ENCODE measurements at regions not wholly inside any gene's neighbourhood (a gene's known extent, or its start where the extent isn't known, plus 50 kb on each side); places are given as distances from the start of the nearest gene placed in this dataset.

GRCh38 chr16:86062271-86062965 is 163.5 kb downstream of the IRF8 start:
- no peak for DNase-seq

DNA sequence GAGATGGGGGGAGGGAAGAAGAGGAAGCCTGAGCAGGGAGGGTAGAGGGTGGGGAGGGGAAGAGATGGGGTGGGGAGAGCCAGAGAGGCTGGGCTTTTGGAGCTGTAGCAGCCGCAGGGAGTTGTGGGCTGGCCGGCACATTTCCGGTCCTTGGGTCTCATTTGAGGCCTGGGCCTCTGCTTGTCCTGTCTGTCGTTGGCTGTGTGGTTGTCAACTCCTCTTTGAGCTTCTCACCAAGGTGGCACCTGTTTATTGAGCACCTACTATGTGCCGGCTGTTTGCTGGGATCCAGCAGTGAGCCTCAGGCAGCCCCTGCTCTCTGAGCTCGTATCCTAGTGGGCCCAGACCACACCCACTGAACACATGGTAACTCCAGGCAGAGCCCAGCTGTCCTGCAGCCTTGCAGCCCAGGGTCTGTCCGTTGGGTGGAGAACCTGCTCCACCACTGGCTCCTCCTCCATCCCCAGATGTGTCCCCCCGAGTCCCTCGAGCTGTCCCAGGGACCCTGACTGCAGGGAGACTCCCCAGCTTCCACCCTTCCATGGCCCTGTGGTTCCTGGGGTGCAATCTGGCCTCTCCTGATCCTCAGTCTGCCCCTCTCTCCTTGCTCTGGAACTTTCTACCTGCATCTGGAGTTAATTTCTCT is 164.9 kb downstream of the IRF8 start:
- DNase-seq: no peak

DNA sequence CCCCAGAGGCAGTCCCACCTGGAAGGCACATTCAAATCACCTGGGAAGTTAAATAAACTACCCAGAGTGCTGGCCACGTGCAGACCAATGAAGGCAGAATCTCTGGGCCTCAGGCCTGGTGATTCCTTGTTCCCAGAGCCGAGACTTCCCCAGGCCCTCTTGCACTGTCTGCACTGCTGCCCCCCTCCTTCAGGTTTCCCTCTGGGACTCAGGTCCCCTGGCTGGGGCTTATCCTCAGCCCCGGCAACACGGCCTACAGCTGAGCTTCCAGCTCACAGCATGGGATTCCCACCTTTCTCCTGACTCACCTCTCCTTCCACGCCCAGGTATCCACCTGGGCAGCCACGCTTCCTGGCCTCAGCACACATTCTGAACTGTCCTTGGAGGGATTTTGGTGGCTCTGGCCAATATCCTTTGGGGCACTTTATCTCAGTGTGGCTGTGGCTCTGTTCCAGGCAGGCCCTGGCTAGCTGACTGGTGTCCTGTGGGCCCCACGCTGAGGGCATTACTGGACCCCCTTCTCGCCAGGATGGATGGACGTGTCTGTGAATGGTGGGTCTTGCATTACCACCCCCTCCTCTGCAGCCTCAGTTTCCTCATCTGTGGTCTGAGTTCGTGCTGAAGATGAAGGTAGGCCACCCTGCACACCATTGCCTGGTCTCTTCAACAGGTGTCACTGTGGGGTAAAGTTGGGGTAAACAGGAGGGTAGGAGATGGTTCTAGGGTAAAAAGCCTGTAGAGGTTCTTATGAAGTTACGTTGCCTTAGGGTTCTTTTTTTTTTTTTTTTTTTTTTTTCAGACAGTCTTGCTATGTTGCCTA is 165.7 kb downstream of the IRF8 start:
- no peak for DNase-seq

GRCh38 chr16:86065711-86066110 is 166.7 kb downstream of the IRF8 start:
- no peak for DNase-seq

- DNase-seq: no peak
Measured at GRCh38 chr16:86066811-86067210, 167.8 kb downstream of the IRF8 start.

DNA sequence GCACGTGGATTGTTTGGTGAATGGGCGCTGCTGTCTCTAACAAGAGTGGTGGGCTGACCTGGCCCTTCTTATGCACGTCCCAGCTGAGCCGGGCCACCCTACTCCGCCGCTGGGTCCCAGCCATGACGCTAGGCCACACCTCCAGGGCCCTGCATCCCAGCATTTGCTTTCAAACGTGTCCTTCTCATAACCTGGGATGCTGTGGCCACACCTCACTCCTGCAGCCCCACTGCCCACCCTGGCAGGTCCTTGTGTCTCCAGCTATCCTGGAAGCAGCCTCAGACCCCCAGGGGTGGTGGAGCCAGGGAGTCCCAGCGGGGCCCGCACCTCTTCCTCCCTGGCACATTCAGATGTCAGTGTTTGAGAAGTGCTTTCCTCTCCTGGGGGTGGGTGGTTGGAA is 168.6 kb downstream of the IRF8 start:
- no peak for DNase-seq

DNA sequence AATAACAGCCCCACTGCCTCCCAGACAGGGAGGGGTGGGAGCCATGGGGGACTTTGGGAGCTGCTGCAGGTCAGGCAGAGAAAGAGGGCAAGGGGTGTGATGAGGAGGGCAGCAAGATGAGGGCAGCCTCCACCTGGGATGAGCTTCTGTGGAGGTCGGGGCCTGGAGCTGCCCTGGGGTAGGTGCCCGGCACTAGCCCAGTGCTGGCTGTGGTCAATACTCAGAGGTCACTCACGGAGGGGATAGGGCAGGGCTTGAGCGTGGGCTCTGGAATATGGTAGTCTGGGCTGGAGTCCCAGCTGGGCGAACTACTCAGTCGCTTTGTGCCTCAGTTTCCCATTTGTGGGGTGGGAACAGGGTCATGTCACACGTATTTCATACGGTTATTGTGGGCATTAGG is 169.0 kb downstream of the IRF8 start:
- DNase-seq: no peak

DNA sequence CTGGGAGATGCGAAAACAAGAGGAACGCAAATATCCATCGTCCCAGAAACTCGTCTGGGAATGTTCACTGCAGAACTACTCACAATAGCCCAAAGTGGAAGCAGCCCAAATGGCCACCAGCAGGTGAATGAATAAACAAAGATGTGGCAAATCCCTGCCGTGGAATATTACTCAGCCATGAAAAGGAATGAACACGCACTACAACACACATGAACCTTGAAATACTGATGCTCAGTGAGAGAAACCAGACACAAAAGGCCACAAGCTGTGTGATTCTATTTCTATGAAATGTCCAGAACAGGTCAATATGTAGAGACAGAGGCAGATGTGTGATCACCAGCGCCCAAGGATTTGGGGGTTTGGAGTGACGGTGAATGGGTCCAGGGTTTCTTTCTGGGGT is 169.8 kb downstream of the IRF8 start:
- no peak for DNase-seq

- no peak for DNase-seq
Measured at GRCh38 chr16:86069736-86070298, 170.9 kb downstream of the IRF8 start.

- no peak for DNase-seq
Measured at GRCh38 chr16:86070484-86070883, 171.5 kb downstream of the IRF8 start.

DNA sequence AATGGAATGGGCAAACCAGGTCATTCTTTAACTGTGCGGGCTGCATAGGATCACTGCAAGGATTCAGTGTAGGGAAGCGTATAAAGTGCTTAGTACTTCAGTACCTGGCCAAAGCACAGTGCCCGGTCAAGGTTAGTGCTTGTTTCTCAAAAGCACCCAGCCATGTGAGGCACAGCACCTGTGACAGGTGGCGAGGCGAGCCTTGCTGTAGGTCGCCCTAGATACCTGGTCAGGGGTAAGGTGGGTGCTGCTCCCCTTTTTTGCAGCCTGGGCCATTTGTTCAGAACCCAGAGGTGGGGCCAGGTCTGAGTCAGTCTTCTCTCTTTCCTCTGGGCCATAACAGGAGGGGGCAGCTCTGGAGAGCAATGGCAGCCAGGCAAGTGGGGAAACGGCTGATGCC is 172.0 kb downstream of the IRF8 start:
- DNase-seq: no peak

- DNase-seq: no peak
Measured at GRCh38 chr16:86071611-86072240, 172.8 kb downstream of the IRF8 start.

DNA sequence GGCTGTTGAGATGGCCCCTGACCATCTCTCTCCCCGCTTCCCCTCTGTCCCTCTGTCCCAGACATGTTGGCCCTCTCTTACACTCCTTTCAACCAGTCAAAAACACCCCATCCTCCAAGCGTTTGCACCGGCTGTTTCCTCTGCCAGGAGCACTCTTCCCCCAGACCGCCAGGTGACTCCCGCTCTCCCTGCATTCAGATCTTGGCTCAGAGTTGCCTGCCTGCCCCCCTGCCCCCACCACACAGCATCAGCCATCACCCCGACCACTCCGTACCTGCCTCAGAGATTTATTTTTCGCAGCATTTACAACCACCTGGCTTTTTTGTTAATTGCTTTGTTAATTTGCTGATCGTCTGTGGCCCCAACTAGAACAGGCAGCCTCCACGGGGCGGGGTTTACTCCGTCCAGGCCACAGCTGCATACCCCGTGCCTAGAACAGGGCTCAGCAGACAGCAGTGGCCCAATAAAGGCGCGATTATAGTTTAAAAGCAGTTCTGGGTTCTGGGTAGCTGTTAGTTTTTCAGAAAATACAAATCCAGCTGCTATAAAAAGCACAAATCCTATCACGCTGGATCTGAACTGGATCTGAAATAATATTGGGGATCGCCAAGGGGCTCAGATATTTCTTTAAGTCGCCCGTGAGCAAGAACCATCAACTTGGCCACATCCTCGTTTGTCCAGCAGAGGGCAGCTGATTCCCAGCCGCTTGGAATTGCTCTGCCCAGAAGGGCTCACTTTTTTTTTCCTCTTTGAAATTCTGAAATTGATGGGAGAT is 173.6 kb downstream of the IRF8 start:
- DNase-seq: peak; percentile 31

DNA sequence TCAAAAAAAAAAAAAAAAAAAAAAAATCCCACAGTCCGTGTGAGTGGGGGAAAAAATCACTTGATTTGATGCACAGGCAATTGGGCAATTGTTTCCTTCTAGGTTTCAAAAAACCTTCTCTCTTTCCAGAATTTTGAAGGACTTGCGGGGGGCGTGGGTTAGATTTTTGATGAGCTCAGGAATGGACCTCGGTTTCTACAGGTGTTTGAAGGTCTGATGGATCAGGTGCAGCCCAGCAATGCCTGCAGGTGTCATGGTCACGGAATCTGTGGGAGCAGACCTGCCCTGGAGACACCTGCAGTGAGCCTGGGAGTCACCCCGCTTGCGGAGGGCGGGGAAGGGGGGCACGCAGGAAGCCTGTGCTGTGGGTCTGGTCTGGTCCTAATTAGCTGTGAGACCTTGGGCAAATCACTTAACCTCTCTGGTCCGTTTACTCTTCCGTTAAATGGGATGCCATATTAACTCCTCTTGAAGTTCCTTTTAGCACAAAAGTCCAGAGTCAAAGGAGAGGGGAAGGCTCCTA is 174.2 kb downstream of the IRF8 start:
- no peak for DNase-seq

- DNase-seq: no peak
Measured at GRCh38 chr16:86073763-86074493, 175.0 kb downstream of the IRF8 start.

DNA sequence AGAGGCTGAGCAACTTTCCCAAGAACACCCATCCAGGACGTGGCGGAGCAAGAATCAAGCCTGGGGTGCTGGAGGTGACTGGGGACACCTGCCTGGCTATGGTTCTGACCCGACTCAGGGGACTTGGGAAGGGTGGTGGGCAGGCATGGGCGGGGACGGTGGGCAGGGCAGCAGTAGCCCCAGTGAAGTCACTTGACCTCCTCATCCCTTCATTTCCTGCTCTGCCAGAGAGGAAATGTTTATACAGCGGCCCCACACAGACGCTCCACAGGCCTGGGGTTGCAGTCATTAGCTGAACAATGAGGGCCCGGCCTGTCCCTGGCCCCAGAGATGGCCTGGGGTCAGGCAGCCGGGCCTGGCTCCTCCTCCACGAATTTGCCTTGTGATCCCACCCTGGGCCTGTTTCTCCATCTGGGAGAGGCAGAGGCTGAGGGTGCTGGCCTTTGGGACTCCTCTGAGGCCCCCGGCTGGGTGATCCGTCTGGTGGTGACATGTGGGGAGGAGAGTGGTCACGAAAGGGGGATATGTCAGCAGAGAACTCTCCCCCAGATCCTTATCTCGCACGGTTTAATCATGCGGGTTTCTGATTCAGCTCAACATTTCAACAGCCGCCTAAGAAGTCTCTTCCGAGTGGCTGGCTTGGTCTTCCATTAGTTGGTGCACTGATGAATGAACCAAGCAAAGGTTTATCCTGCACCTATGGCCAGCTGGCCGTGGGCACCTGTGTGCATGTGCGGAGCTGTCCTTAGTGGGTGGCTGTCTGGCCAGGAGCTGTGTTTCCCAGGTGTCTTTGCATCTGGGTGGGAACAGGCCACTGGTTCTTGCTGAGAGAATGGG is 175.9 kb downstream of the IRF8 start:
- no peak for DNase-seq

- no peak for DNase-seq
Measured at GRCh38 chr16:86075488-86075785, 176.5 kb downstream of the IRF8 start.

- no peak for DNase-seq
Measured at GRCh38 chr16:86075839-86076440, 177.0 kb downstream of the IRF8 start.

DNA sequence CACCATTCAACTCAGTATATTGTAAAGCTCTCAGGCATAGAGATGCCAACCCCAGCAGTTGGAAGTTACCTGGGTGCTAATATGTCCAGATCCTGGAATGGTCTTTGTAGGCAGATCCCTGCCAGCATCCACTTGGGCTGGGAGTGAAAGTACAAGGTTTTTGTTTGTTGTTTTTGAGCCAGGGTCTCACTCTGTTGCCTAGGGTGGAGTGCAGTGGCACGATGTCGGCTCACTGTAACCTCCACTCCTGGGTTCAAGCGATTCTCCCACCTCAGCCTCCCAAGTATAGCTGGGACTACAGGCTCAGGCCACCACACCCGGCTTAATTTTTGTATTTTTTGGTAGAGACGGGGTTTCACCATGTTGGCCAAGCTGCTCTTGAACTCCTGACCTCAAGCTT is 177.6 kb downstream of the IRF8 start:
- DNase-seq: no peak

DNA sequence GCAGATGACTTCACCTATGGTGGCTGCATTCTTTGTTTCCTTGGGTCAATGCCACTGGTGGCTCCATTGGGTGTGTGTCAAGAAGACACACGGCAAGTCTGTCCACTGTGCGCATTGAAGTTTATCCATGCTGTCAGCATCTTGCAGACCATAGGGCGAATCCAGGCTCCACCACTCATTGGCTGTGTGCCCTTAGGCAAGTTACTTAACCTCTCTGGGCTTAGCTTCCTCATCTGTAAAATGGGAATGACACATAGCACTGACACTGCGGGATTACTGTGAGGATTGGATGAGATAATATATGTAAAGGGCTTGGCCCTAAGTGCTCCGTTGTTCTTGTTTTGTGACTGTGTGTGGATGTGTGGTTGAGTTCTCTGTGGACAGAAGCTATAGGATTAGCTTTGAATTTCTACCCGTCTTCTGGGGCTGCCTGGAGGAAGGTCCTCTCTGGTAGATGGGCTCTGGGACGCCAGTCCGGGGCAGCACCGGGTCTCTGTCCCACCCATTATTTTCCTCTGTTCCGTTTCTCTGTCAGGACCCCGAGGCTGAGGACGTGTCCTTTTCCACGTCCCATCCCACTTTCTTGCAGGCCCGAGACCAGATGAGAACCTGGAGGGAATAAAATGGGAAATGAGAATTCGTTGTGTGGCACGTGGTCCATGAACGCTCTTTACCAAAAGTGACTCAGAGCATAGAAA is 178.4 kb downstream of the IRF8 start:
- no peak for DNase-seq

Data from CD4-positive, alpha-beta T cell treated with Interleukin-4 for 4 hours (primary cell).